OCI-LY1 (cell line): ENCODE measurements at regions not wholly inside any gene's neighbourhood (a gene's known extent, or its start where the extent isn't known, plus 50 kb on each side); places are given as distances from the start of the nearest gene placed in this dataset.

Source experiments
- H2AFZ ChIP-seq: fragments of 200-600 bp; sonication (generic), shearing (Covaris generic); 2 replicates; pipeline ENCODE4 v1.6.0; 2014; ENCODE audit warnings: antibody characterized with exemption, mild to moderate bottlenecking, low read length
- H3F3A ChIP-seq: fragments of 200-600 bp; sonication (generic), shearing (Covaris generic); 2 replicates; pipeline ENCODE4 v1.6.0; 2014; ENCODE audit warnings: mild to moderate bottlenecking, antibody characterized with exemption, low read length, moderate library complexity; ENCODE audit not compliant: insufficient read depth
- H3K27ac ChIP-seq: fragments of 200-600 bp; sonication (generic); 2 replicates; pipeline ENCODE4 v1.5.1; 2014; ENCODE audit warnings: low read length, mixed run types, mild to moderate bottlenecking, low read depth; ENCODE audit not compliant: poor library complexity, severe bottlenecking
- H3K27me3 ChIP-seq: fragments of 200-600 bp; sonication (generic); 2 replicates; pipeline ENCODE4 v1.6.0; 2014; ENCODE audit warnings: antibody characterized with exemption, mild to moderate bottlenecking, low read length, moderate library complexity; ENCODE audit not compliant: insufficient read depth
- H3K36me3 ChIP-seq: fragments of 200-600 bp; sonication (generic); 2 replicates; pipeline ENCODE4 v1.6.1; 2014; ENCODE audit warnings: mild to moderate bottlenecking, antibody characterized with exemption, low read length, moderate library complexity, mixed read lengths; ENCODE audit not compliant: insufficient read depth
- H3K4me1 ChIP-seq: fragments of 200-600 bp; sonication (generic); 2 replicates; pipeline ENCODE4 v1.5.1; 2014; ENCODE audit warnings: mild to moderate bottlenecking, low read length, moderate library complexity; ENCODE audit not compliant: insufficient read depth, severe bottlenecking
- H3K4me2 ChIP-seq: fragments of 200-600 bp; sonication (generic), shearing (Covaris generic); 2 replicates; pipeline ENCODE4 v1.6.1; 2014; ENCODE audit warnings: low read length
- H3K4me3 ChIP-seq: fragments of 200-600 bp; sonication (generic); 2 replicates; pipeline ENCODE4 v1.5.1; 2014; ENCODE audit warnings: low read length, low read depth, mild to moderate bottlenecking, mixed read lengths; ENCODE audit not compliant: poor library complexity, severe bottlenecking
- H3K79me2 ChIP-seq: fragments of 200-600 bp; shearing (Covaris generic); 2 replicates; pipeline ENCODE4 v1.6.1; 2016; ENCODE audit warnings: mixed run types, low read length, mixed read lengths; ENCODE audit not compliant: insufficient read depth
- H3K9ac ChIP-seq: fragments of 200-600 bp; sonication (generic), shearing (Covaris generic); 2 replicates; pipeline ENCODE4 v1.6.1; 2014; ENCODE audit warnings: mild to moderate bottlenecking, low read length, mixed read lengths
- H3K9me2 ChIP-seq: fragments of 200-600 bp; sonication (generic), shearing (Covaris generic); 2 replicates; pipeline ENCODE4 v1.6.1; 2014; ENCODE audit warnings: low read depth, mild to moderate bottlenecking, low read length, mixed read lengths
- H3K9me3 ChIP-seq: fragments of 200-600 bp; shearing (Covaris generic); 2 replicates; pipeline ENCODE4 v1.6.1; 2014; ENCODE audit warnings: low read length, mixed read lengths
- H4K20me1 ChIP-seq: fragments of 200-600 bp; sonication (generic), shearing (Covaris generic); 2 replicates; pipeline ENCODE4 v1.6.0; 2016; ENCODE audit warnings: mild to moderate bottlenecking, low read length; ENCODE audit not compliant: insufficient read depth
- CTCF ChIP-seq: fragments of 200-600 bp; sonication (generic), shearing (Covaris generic); IDR thresholded peaks from 2 replicates; pipeline ENCODE4 v1.5.1; 2017; ENCODE audit warnings: mild to moderate bottlenecking, antibody characterized with exemption, low read length, moderate library complexity, mixed read lengths
- EZH2 ChIP-seq: fragments of 200-600 bp; sonication (generic), shearing (Covaris generic); IDR thresholded peaks from 2 replicates; pipeline ENCODE4 v1.8.0; 2017; ENCODE audit warnings: borderline replicate concordance, mixed run types, mild to moderate bottlenecking, antibody characterized with exemption, low read length, moderate library complexity, mixed read lengths

GRCh38 chr6:14786455-14786854 lies 459.4 kb upstream of the JARID2 start:
- H3K4me1 ChIP-seq = no peaks in the 10 kb centered on the region
- no peaks in the 10 kb centered on the region for H3K79me2 ChIP-seq
- H2AFZ ChIP-seq = no peak overlapping the region
- no peaks in the 10 kb centered on the region for H3K9me2 ChIP-seq
- no peaks in the 10 kb centered on the region for H3K9me3 ChIP-seq
- no peak overlapping the region for H3K4me2 ChIP-seq
- no peak for TF ChIP-seq CTCF
- TF ChIP-seq EZH2 = no peak
- no peaks in the 10 kb centered on the region for H4K20me1 ChIP-seq
- H3K9ac ChIP-seq = no peak overlapping the region
- H3K36me3 ChIP-seq = no peaks in the 10 kb centered on the region
- H3K27me3 ChIP-seq = no peaks in the 10 kb centered on the region
- no peak overlapping the region for H3K4me3 ChIP-seq
- no peak overlapping the region for H3K27ac ChIP-seq
- H3F3A ChIP-seq = no peaks in the 10 kb centered on the region

GRCh38 chr6:14787250-14787649 lies 458.6 kb upstream of the JARID2 start:
- Histone ChIP-seq H2AFZ (no peak overlapping the region), H3K4me3 (no peak overlapping the region), H3K9me2 (no peaks in the 10 kb centered on the region), H3K4me2 (no peak overlapping the region), H4K20me1 (no peaks in the 10 kb centered on the region), H3F3A (no peaks in the 10 kb centered on the region), H3K36me3 (no peaks in the 10 kb centered on the region), H3K79me2 (no peaks in the 10 kb centered on the region), H3K9me3 (no peaks in the 10 kb centered on the region), H3K9ac (no peak overlapping the region), H3K27ac (no peak overlapping the region), H3K27me3 (no peaks in the 10 kb centered on the region), H3K4me1 (no peaks in the 10 kb centered on the region)
- TF ChIP-seq CTCF (no peak), EZH2 (no peak)

GRCh38 chr6:14787677-14788076 lies 458.2 kb upstream of the JARID2 start:
- Histone ChIP-seq H3K36me3 (no peaks in the 10 kb centered on the region), H3K9ac (no peak overlapping the region), H3K27ac (no peak overlapping the region), H3K27me3 (no peaks in the 10 kb centered on the region), H3K4me3 (no peak overlapping the region), H4K20me1 (no peaks in the 10 kb centered on the region), H2AFZ (no peak overlapping the region), H3F3A (no peaks in the 10 kb centered on the region), H3K4me1 (no peaks in the 10 kb centered on the region), H3K9me2 (no peaks in the 10 kb centered on the region), H3K9me3 (no peaks in the 10 kb centered on the region), H3K4me2 (no peak overlapping the region), H3K79me2 (no peaks in the 10 kb centered on the region)
- TF ChIP-seq EZH2 = no peak
- TF ChIP-seq CTCF = no peak
